T-helper 17 cell (primary cell): ENCODE measurements at regions not wholly inside any gene's neighbourhood (a gene's known extent, or its start where the extent isn't known, plus 50 kb on each side); places are given as distances from the start of the nearest gene placed in this dataset.

Source experiments
- ATAC-seq: fragments of 150-1000 bp; cut with Tn5 transposase; 2 replicates; pipeline ENCODE4 v1.10.0; 2021; ENCODE audit warnings: mild to moderate bottlenecking, moderate library complexity
- DNase-seq, 3 donors: peaks; one replicate each; pipeline versions ENCODE4 v3.0.0 to v3.0.0-alpha.2; 2020 to 2021
- H3K9me3 ChIP-seq: one replicate; pipeline ENCODE4 v1.7.0; 2013; ENCODE audit warnings: low read length, mild to moderate bottlenecking; ENCODE audit not compliant: control insufficient read depth, poor library complexity, severe bottlenecking
- H3K27ac Mint-ChIP-seq: one replicate; pipeline ENCODE4 v1.8.0; 2022; ENCODE audit warnings: mild to moderate bottlenecking, moderate library complexity, mixed read lengths
- H3K27me3 Mint-ChIP-seq: one replicate; pipeline ENCODE4 v1.8.0; 2022; ENCODE audit warnings: mixed read lengths
- H3K36me3 Mint-ChIP-seq: one replicate; pipeline ENCODE4 v1.8.0; 2022; ENCODE audit warnings: low read depth, mixed read lengths
- H3K4me1 Mint-ChIP-seq: one replicate; pipeline ENCODE4 v1.8.0; 2022; ENCODE audit warnings: mild to moderate bottlenecking, mixed read lengths
- H3K4me3 Mint-ChIP-seq: one replicate; pipeline ENCODE4 v1.8.0; 2022; ENCODE audit warnings: mild to moderate bottlenecking, moderate library complexity, mixed read lengths

- Mint-ChIP-seq H3K27me3 (no peaks in the 10 kb centered on the region), H3K4me3 (no peak overlapping the region), H3K36me3 (no peaks in the 10 kb centered on the region), H3K27ac (no peak overlapping the region), H3K4me1 (no peaks in the 10 kb centered on the region)
- no peak for DNase-seq
- ATAC-seq, result no peak
- H3K9me3 ChIP-seq, result no peaks in the 10 kb centered on the region
These were observed 373.1 kb upstream of the DDHD1 start for GRCh38 chr14:53526200-53526599.

- H3K4me3 Mint-ChIP-seq, result no peak overlapping the region
- DNase-seq, result no peak
- H3K27me3 Mint-ChIP-seq, result no peaks in the 10 kb centered on the region
- no peak overlapping the region for H3K27ac Mint-ChIP-seq
- H3K36me3 Mint-ChIP-seq, result no peaks in the 10 kb centered on the region
- H3K9me3 ChIP-seq, result no peaks in the 10 kb centered on the region
- no peaks in the 10 kb centered on the region for H3K4me1 Mint-ChIP-seq
- no peak for ATAC-seq
These were observed 372.5 kb upstream of the DDHD1 start for GRCh38 chr14:53525608-53526007.

GRCh38 chr14:53524391-53524790, 371.3 kb upstream of the DDHD1 start:
- no peak overlapping the region for H3K4me3 Mint-ChIP-seq
- DNase-seq, result no peak
- ATAC-seq, result no peak
- no peaks in the 10 kb centered on the region for H3K27me3 Mint-ChIP-seq
- H3K27ac Mint-ChIP-seq, result no peak overlapping the region
- H3K9me3 ChIP-seq, result no peaks in the 10 kb centered on the region
- H3K4me1 Mint-ChIP-seq, result no peaks in the 10 kb centered on the region
- no peaks in the 10 kb centered on the region for H3K36me3 Mint-ChIP-seq

- Mint-ChIP-seq H3K27me3 (no peaks in the 10 kb centered on the region), H3K36me3 (no peaks in the 10 kb centered on the region), H3K4me1 (no peaks in the 10 kb centered on the region), H3K4me3 (no peak overlapping the region), H3K27ac (no peak overlapping the region)
- no peaks in the 10 kb centered on the region for H3K9me3 ChIP-seq
- DNase-seq (no peak), ATAC-seq (no peak)
These were observed 370.1 kb upstream of the DDHD1 start for GRCh38 chr14:53523226-53523625.

GRCh38 chr14:53520078-53520928, 367.2 kb upstream of the DDHD1 start:
- Mint-ChIP-seq H3K27ac (no peak overlapping the region), H3K4me3 (no peak overlapping the region), H3K36me3 (no peaks in the 10 kb centered on the region), H3K27me3 (no peaks in the 10 kb centered on the region), H3K4me1 (no peaks in the 10 kb centered on the region)
- no peak for DNase-seq
- H3K9me3 ChIP-seq, result no peaks in the 10 kb centered on the region
- ATAC-seq, result no peak

DNA sequence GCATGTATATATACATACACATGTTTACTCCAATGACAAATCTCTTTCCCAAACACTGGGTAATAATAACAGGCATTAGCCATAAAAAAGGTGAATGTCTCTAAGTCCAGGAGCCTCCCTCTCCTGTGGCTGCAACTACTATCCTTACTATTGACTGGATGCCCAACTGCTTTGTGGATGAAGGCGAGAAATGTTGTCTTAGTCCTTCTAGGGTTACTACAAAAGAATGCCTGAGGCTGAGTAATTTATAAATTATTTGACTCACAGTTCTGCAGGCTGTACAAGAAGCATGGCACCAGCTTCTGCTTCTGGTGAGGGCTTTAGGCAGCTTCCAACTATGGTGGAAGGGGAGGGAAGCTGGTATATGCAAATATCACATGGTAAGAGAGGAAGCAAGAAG, 366.0 kb upstream of the DDHD1 start:
- H3K36me3 Mint-ChIP-seq, result no peaks in the 10 kb centered on the region
- H3K27me3 Mint-ChIP-seq, result no peaks in the 10 kb centered on the region
- H3K4me1 Mint-ChIP-seq, result no peaks in the 10 kb centered on the region
- no peak for ATAC-seq
- no peak overlapping the region for H3K4me3 Mint-ChIP-seq
- H3K9me3 ChIP-seq, result no peaks in the 10 kb centered on the region
- H3K27ac Mint-ChIP-seq, result no peak overlapping the region
- no peak for DNase-seq

DNA sequence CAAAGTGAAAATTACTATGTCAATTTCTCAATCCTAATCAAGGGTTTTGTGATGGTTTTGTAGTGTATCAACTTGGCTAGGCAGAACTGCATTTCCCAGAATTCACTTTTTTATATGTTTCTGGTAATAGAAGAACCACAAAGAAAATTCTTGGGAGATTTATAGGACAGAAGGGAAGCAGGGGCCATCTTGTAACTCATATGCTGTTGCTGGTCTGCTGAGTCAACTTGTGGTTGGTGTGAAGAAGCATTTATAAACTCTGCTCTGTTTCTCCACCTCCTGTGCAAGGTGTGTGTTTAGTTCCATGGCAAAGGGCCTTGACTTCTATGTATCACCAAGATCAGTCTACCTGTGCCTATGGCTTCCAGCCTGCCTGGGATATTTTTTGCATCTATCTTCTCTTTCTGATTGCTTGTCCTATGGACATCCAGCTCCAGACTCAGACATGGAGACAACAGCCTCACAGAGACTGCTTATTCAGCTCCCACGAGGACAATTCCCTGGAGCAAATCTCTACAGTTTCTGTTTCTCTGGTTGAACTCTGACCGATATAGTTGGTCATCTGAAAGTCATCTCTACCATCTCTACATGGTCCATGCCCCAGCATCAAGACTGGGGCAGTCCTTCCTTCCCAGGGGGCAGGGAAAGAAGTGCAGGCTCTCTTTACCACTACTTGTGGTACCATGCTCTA, 364.3 kb upstream of the DDHD1 start:
- no peak overlapping the region for H3K27ac Mint-ChIP-seq
- no peak for ATAC-seq
- no peaks in the 10 kb centered on the region for H3K27me3 Mint-ChIP-seq
- H3K4me3 Mint-ChIP-seq, result no peak overlapping the region
- H3K4me1 Mint-ChIP-seq, result no peaks in the 10 kb centered on the region
- H3K36me3 Mint-ChIP-seq, result no peaks in the 10 kb centered on the region
- no peaks in the 10 kb centered on the region for H3K9me3 ChIP-seq
- DNase-seq, result no peak

- H3K36me3 Mint-ChIP-seq, result no peaks in the 10 kb centered on the region
- H3K4me3 Mint-ChIP-seq, result no peak overlapping the region
- no peaks in the 10 kb centered on the region for H3K4me1 Mint-ChIP-seq
- no peaks in the 10 kb centered on the region for H3K27me3 Mint-ChIP-seq
- ATAC-seq (no peak), DNase-seq (no peak)
- no peak overlapping the region for H3K27ac Mint-ChIP-seq
- H3K9me3 ChIP-seq, result no peaks in the 10 kb centered on the region
These were observed 363.2 kb upstream of the DDHD1 start for GRCh38 chr14:53516261-53516774.

GRCh38 chr14:53515276-53515675, 362.2 kb upstream of the DDHD1 start:
- no peak for ATAC-seq
- Mint-ChIP-seq H3K36me3 (no peaks in the 10 kb centered on the region), H3K27ac (no peak overlapping the region), H3K27me3 (no peaks in the 10 kb centered on the region), H3K4me3 (no peak overlapping the region), H3K4me1 (no peaks in the 10 kb centered on the region)
- H3K9me3 ChIP-seq, result no peaks in the 10 kb centered on the region
- DNase-seq, result no peak

DNA sequence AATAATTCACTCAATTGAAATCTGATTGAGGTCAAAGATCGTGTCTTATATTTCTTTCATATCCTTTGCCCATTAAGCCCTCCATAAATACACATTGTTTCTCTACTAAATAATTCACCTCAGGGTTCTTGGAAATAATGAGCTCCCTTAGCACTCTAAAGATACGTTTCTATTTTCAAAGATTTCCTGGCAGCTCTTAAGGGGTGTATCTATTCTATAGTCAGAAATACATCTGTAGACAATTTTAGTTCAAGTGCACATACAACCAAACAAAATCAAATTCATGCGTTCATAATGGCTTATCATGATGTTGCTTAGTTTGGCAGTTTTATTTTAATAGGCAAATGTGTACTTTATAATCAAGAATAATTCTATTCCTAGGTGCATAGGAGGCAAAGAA, 361.1 kb upstream of the DDHD1 start:
- no peaks in the 10 kb centered on the region for H3K36me3 Mint-ChIP-seq

DNA sequence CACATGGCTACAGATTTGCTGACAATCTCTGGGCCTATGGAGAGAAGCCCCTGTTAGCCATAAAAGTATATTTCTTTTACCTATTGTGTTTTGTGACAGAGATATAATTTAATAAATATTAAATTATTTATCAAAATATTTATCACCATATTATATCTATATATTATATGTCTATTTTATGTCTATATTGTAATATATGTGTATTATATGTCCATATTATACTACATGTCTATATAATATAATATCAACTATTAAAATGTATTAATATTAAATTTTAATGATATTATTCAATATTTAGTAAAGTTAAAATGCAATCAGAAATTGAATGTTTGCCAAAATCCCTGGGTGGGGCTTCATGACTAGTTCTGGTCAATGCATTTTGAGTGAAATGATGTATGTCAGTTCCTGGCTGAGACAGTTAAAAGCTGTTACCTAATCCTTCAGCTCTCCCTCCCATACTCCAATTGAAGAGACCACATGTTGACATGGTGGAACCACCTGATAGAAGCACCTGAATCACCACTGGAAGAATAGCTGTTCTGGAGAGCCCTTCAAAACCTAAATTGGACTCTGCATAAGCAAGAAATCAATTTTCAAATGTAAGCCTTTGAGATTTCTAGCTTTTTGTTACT, 357.3 kb upstream of the DDHD1 start:
- no peak for DNase-seq
- no peak overlapping the region for H3K27ac Mint-ChIP-seq
- H3K4me1 Mint-ChIP-seq, result no peaks in the 10 kb centered on the region
- H3K36me3 Mint-ChIP-seq, result no peaks in the 10 kb centered on the region
- no peaks in the 10 kb centered on the region for H3K27me3 Mint-ChIP-seq
- H3K9me3 ChIP-seq, result no peaks in the 10 kb centered on the region
- ATAC-seq, result no peak
- no peak overlapping the region for H3K4me3 Mint-ChIP-seq

More for the DNA sequence above, 361.1 kb upstream of the DDHD1 start:
- no peak overlapping the region for H3K4me3 Mint-ChIP-seq
- no peaks in the 10 kb centered on the region for H3K9me3 ChIP-seq
- no peaks in the 10 kb centered on the region for H3K4me1 Mint-ChIP-seq
- H3K27ac Mint-ChIP-seq, result no peak overlapping the region
- no peak for ATAC-seq
- DNase-seq, result no peak
- H3K27me3 Mint-ChIP-seq, result no peaks in the 10 kb centered on the region

GRCh38 chr14:53509276-53510244, 356.4 kb upstream of the DDHD1 start:
- ATAC-seq, result no peak
- Mint-ChIP-seq H3K36me3 (no peaks in the 10 kb centered on the region), H3K4me1 (no peaks in the 10 kb centered on the region)

More at GRCh38 chr14:53509276-53510244, 356.4 kb upstream of the DDHD1 start:
- Mint-ChIP-seq H3K27me3 (no peaks in the 10 kb centered on the region), H3K27ac (no peak overlapping the region), H3K4me3 (no peak overlapping the region)
- H3K9me3 ChIP-seq, result no peaks in the 10 kb centered on the region
- no peak for DNase-seq
